ENCODE measurements at regions not wholly inside any gene's neighbourhood (a gene's known extent, or its start where the extent isn't known, plus 50 kb on each side); places are given as distances from the start of the nearest gene placed in this dataset.

DNA sequence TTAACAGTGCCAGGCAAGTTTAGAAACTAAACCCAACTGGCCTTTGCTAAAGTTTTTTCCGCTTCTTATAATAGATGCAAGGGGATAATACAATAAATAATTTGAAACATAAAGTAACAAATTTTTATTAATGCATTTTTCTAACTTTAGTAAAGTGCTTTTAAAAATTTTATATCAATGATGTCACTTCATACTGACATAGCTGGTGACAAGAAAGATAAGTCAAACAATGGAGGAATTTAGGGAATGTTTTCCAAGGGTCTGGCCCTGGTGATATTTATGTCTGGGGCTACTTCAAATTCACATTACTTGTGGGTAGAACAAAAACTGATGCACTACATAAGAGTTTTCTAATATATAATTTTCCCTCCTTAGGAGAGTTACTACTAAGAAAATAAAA is 61.2 kb upstream of the CBLN2 start:
- no peak overlapping the region for H3K4me3 ChIP-seq (replicated peaks; ENCODE audit: low read depth, low read length)
- TF ChIP-seq, protein P1, sequence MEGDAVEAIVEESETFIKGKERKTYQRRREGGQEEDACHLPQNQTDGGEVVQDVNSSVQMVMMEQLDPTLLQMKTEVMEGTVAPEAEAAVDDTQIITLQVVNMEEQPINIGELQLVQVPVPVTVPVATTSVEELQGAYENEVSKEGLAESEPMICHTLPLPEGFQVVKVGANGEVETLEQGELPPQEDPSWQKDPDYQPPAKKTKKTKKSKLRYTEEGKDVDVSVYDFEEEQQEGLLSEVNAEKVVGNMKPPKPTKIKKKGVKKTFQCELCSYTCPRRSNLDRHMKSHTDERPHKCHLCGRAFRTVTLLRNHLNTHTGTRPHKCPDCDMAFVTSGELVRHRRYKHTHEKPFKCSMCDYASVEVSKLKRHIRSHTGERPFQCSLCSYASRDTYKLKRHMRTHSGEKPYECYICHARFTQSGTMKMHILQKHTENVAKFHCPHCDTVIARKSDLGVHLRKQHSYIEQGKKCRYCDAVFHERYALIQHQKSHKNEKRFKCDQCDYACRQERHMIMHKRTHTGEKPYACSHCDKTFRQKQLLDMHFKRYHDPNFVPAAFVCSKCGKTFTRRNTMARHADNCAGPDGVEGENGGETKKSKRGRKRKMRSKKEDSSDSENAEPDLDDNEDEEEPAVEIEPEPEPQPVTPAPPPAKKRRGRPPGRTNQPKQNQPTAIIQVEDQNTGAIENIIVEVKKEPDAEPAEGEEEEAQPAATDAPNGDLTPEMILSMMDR (IDR thresholded peaks at IDR 0.05; ENCODE audit: low read depth, low read length, missing control alignments): no peak
- DNase-seq (ENCODE audit: extremely low read depth, low read depth): no peak

DNA sequence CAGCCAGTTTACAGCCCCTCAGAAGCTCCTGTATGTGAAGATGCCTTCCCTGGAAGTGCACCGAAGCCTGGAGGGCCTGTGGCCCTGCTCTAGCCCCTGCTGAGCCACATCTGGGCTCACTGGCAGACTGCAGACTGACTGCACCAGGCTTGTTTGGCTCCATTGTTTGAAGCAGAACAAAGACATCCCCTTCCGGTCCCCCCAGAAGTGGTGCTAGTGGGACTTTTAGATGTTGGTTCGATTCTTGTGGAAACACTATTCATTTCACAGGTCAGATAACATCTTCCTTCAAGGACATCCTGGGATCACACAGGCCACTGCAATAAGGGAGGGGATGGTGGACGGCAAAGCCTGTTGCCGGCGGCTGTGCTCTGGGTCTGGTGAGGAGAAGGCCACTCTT is 57.8 kb upstream of the CBLN2 start:
- no peak for DNase-seq (ENCODE audit: extremely low read depth, low read depth)
- TF ChIP-seq, protein P1 (IDR thresholded peaks at IDR 0.05; ENCODE audit: low read depth, low read length, missing control alignments): no peak
- H3K4me3 ChIP-seq (replicated peaks; ENCODE audit: low read depth, low read length): no peak overlapping the region

DNA sequence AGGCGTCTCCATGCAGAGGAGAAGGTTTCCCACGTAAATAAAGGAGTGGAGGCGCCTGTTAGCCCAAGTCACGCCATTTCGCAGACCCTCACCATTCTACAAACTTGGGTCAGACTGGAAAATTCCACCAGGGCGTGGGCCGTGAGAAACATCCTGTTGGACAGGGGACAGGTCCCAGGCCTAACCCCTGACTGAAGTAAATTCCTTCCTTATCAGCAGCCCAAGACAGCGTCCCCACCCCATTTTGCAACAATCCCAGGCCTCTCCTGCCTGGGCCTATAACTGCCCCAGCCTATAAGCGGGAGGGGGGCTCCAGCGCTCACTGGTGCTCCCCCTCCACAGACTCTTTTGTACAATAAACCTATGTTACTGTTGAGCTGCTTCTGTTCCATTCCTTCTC is 57.3 kb upstream of the CBLN2 start:
- H3K4me3 ChIP-seq (replicated peaks; ENCODE audit: low read depth, low read length): no peak overlapping the region
- no peak for DNase-seq (ENCODE audit: extremely low read depth, low read depth)
- TF ChIP-seq, protein P1 (IDR thresholded peaks at IDR 0.05; ENCODE audit: low read depth, low read length, missing control alignments): no peak
